Calu3 (cell line): ENCODE measurements at regions not wholly inside any gene's neighbourhood (a gene's known extent, or its start where the extent isn't known, plus 50 kb on each side); places are given as distances from the start of the nearest gene placed in this dataset.
A peak's percentile ranks its signal among the peaks of the same experiment; 100 is the strongest.

Source experiments
- BruUV-seq: library from RNA; stranded (reverse); fragments of 400-500 nt; replicated peaks from 2 replicates; lab custom pipeline; 2021; lab: Mats Ljungman, UMichigan
- CTCF ChIA-PET: fragments of 300-600 bp; sonication (Branson Sonifier 250); formaldehyde crosslinking; loops from one replicate; lab custom pipeline; 2022; ENCODE audit warnings: antibody characterized with exemption; lab: Charles Lee
- DNase-seq: peaks from one replicate; pipeline ENCODE4 v3.0.0; 2022
- H3K27ac Mint-ChIP-seq: one replicate; pipeline ENCODE4 v1.8.0; 2022; ENCODE audit warnings: mixed read lengths; ENCODE audit not compliant: unreplicated experiment
- H3K27me3 Mint-ChIP-seq: one replicate; pipeline ENCODE4 v1.8.0; 2022; ENCODE audit warnings: mixed read lengths; ENCODE audit not compliant: unreplicated experiment
- H3K36me3 Mint-ChIP-seq: one replicate; pipeline ENCODE4 v1.8.0; 2022; ENCODE audit warnings: mild to moderate bottlenecking, moderate library complexity, mixed read lengths; ENCODE audit not compliant: insufficient read depth, unreplicated experiment
- H3K4me1 Mint-ChIP-seq: one replicate; pipeline ENCODE4 v1.8.0; 2022; ENCODE audit warnings: mild to moderate bottlenecking, low read depth, mixed read lengths; ENCODE audit not compliant: unreplicated experiment
- H3K4me3 Mint-ChIP-seq: one replicate; pipeline ENCODE4 v1.8.0; 2022; ENCODE audit warnings: mild to moderate bottlenecking, low read depth, moderate library complexity, mixed read lengths; ENCODE audit not compliant: unreplicated experiment
- H3K9me3 Mint-ChIP-seq: one replicate; pipeline ENCODE4 v1.8.0; 2022; ENCODE audit warnings: low read depth, mixed read lengths; ENCODE audit not compliant: unreplicated experiment
- CTCF ChIP-seq: fragments of 200-600 bp; IDR thresholded peaks from one replicate; pipeline ENCODE4 v1.8.0; 2022; ENCODE audit warnings: antibody characterized with exemption; ENCODE audit not compliant: unreplicated experiment
- intact Hi-C: fragments of 100-400 bp; cut with micrococcal nuclease; formaldehyde crosslinking; loops from one replicate; pipeline ENCODE4 v1.10.0; 2022; ENCODE audit not compliant: unreplicated experiment

- Mint-ChIP-seq H3K36me3 (no peaks in the 10 kb centered on the region), H3K4me1 (no peaks in the 10 kb centered on the region), H3K27me3 (no peaks in the 10 kb centered on the region), H3K4me3 (no peak overlapping the region), H3K9me3 (peaks cover 3% of the 10 kb centered on the region), H3K27ac (no peak overlapping the region)
- no peak for TF ChIP-seq CTCF
- BruUV-seq: no TSS peak
- CTCF ChIA-PET: no interaction called here
- intact Hi-C loops: loop anchor here (5.0 kb wide), 1 partner anchor 321 kb away; no protein-coding TSS in a partner anchor
- peak; percentile 0 for DNase-seq
These were observed 306.1 kb upstream of the KIF2B start for GRCh38 chr17:53516636-53517035.

GRCh38 chr17:53499277-53499676, 323.4 kb upstream of the KIF2B start:
- no TSS peak for BruUV-seq
- CTCF ChIA-PET: no interaction called here
- intact Hi-C loops: no loop called here
- H3K4me3 Mint-ChIP-seq: no peak overlapping the region
- TF ChIP-seq CTCF: no peak
- no peaks in the 10 kb centered on the region for H3K27me3 Mint-ChIP-seq
- H3K4me1 Mint-ChIP-seq: no peaks in the 10 kb centered on the region
- H3K36me3 Mint-ChIP-seq: no peaks in the 10 kb centered on the region
- no peak for DNase-seq
- peaks cover 2% of the 10 kb centered on the region for H3K9me3 Mint-ChIP-seq
- H3K27ac Mint-ChIP-seq: no peak overlapping the region

GRCh38 chr17:53496356-53496755, 326.4 kb upstream of the KIF2B start:
- Mint-ChIP-seq H3K27ac (no peak overlapping the region), H3K4me3 (no peak overlapping the region), H3K9me3 (peaks cover 2% of the 10 kb centered on the region), H3K36me3 (no peaks in the 10 kb centered on the region), H3K27me3 (no peaks in the 10 kb centered on the region), H3K4me1 (no peaks in the 10 kb centered on the region)
- no TSS peak for BruUV-seq
- TF ChIP-seq CTCF: no peak
- CTCF ChIA-PET: no interaction called here
- intact Hi-C loops: no loop called here
- no peak for DNase-seq

- no peak for DNase-seq
- H3K36me3 Mint-ChIP-seq: no peaks in the 10 kb centered on the region
- H3K27me3 Mint-ChIP-seq: no peaks in the 10 kb centered on the region
- CTCF ChIA-PET: no interaction called here
- H3K4me3 Mint-ChIP-seq: no peak overlapping the region
- H3K9me3 Mint-ChIP-seq: no peaks in the 10 kb centered on the region
- no peak overlapping the region for H3K27ac Mint-ChIP-seq
- intact Hi-C loops: no loop called here
- no TSS peak for BruUV-seq
- H3K4me1 Mint-ChIP-seq: no peaks in the 10 kb centered on the region
- no peak for TF ChIP-seq CTCF
These were observed 330.2 kb upstream of the KIF2B start for GRCh38 chr17:53492532-53492931.
